Activated CD4-positive, alpha-beta T cell treated with anti-CD3 and anti-CD28 coated beads, Interleukin-2, Interleukin-6, amounts not matched to agents 100 ng/mL and 50 ng/mL, durations not matched to agents 16 hours and 8 hours (primary cell): ENCODE measurements at regions not wholly inside any gene's neighbourhood (a gene's known extent, or its start where the extent isn't known, plus 50 kb on each side); places are given as distances from the start of the nearest gene placed in this dataset.

Experiments used
- DNase-seq: peaks from one replicate; pipeline ENCODE4 v3.0.0-alpha.2; 2020

GRCh38 chr5:125263356-125263755, 516.9 kb upstream of the ZNF608 start:
- DNase-seq = no peak

- DNase-seq = no peak
These were observed 519.7 kb upstream of the ZNF608 start for GRCh38 chr5:125266106-125266505.

- DNase-seq = no peak
These were observed 521.3 kb upstream of the ZNF608 start for GRCh38 chr5:125267636-125268248.

- no peak for DNase-seq
These were observed 523.5 kb upstream of the ZNF608 start for GRCh38 chr5:125269926-125270325.

- no peak for DNase-seq
These were observed 525.9 kb upstream of the ZNF608 start for GRCh38 chr5:125272357-125272756.

- DNase-seq = no peak
These were observed 527.8 kb upstream of the ZNF608 start for GRCh38 chr5:125274211-125274610.

GRCh38 chr5:125274938-125275724, 528.7 kb upstream of the ZNF608 start:
- no peak for DNase-seq

GRCh38 chr5:125275725-125276090, 529.3 kb upstream of the ZNF608 start:
- DNase-seq = no peak

GRCh38 chr5:125276096-125276495, 529.7 kb upstream of the ZNF608 start:
- no peak for DNase-seq

- no peak for DNase-seq
These were observed 531.2 kb upstream of the ZNF608 start for GRCh38 chr5:125277494-125278154.

GRCh38 chr5:125278711-125279110, 532.3 kb upstream of the ZNF608 start:
- no peak for DNase-seq

- DNase-seq = no peak
These were observed 535.2 kb upstream of the ZNF608 start for GRCh38 chr5:125281667-125282066.

- no peak for DNase-seq
These were observed 536.9 kb upstream of the ZNF608 start for GRCh38 chr5:125283372-125283771.

- no peak for DNase-seq
These were observed 539.8 kb upstream of the ZNF608 start for GRCh38 chr5:125286271-125286670.

GRCh38 chr5:125289606-125290005, 543.2 kb upstream of the ZNF608 start:
- DNase-seq = no peak

- DNase-seq = no peak
These were observed 544.5 kb upstream of the ZNF608 start for GRCh38 chr5:125290935-125291334.

- DNase-seq = no peak
These were observed 545.0 kb upstream of the ZNF608 start for GRCh38 chr5:125291447-125291846.

GRCh38 chr5:125293223-125293622, 546.8 kb upstream of the ZNF608 start:
- DNase-seq = no peak

- DNase-seq = no peak
These were observed 547.3 kb upstream of the ZNF608 start for GRCh38 chr5:125293726-125294125.

- DNase-seq = no peak
These were observed 548.4 kb upstream of the ZNF608 start for GRCh38 chr5:125294844-125295243.

- no peak for DNase-seq
These were observed 549.0 kb upstream of the ZNF608 start for GRCh38 chr5:125295405-125295872.

- DNase-seq = no peak
These were observed 551.8 kb upstream of the ZNF608 start for GRCh38 chr5:125298258-125298657.

GRCh38 chr5:125298746-125299379, 552.4 kb upstream of the ZNF608 start:
- DNase-seq = no peak

GRCh38 chr5:125301711-125302110, 555.3 kb upstream of the ZNF608 start:
- DNase-seq = no peak
